Common myeloid progenitor, CD34-positive (primary cell): ENCODE measurements at regions not wholly inside any gene's neighbourhood (a gene's known extent, or its start where the extent isn't known, plus 50 kb on each side); places are given as distances from the start of the nearest gene placed in this dataset.

Source experiments
- CTCF ChIA-PET: fragments of 350-600 bp; sonication (Branson Sonifier 250); formaldehyde crosslinking; loops from one replicate; lab custom pipeline; 2021; ENCODE audit warnings: antibody characterized with exemption; lab: Charles Lee
- POLR2A ChIA-PET: fragments of 350-600 bp; sonication (Branson Sonifier 250); formaldehyde crosslinking; loops from one replicate; lab custom pipeline; 2021; ENCODE audit warnings: antibody characterized with exemption; lab: Charles Lee
- DNase-seq, 3 donors: peaks; one replicate each; pipeline versions ENCODE4 v3.0.0 to v3.0.0-alpha.2; 2013
- H3K27ac ChIP-seq, 2 experiments: 1 replicate in 1 of 2; 2 replicates in 1 of 2; pipeline ENCODE4 v1.7.0; 2013; ENCODE audit warnings: inconsistent platforms in 2 of 2, low read length in 2 of 2, mild to moderate bottlenecking in 2 of 2, low read depth in 1 of 2, moderate library complexity in 1 of 2; ENCODE audit not compliant: severe bottlenecking in 2 of 2, insufficient read depth in 1 of 2, poor library complexity in 1 of 2
- H3K27me3 ChIP-seq, 5 experiments: replicated peaks in 2 of 5; 1 replicate in 3 of 5; 2 replicates in 2 of 5; pipeline versions ENCODE4 v1.6.1 to v1.7.0; 2013; ENCODE audit warnings: low read length in 4 of 5, mild to moderate bottlenecking in 2 of 5, moderate library complexity in 2 of 5, inconsistent platforms in 1 of 5; ENCODE audit not compliant: insufficient read depth in 5 of 5, control insufficient read depth in 4 of 5
- H3K36me3 ChIP-seq, 4 experiments: 1 replicate in 2 of 4; 2 replicates in 2 of 4; pipeline versions ENCODE4 v1.6.1 to v1.7.0; 2013; ENCODE audit warnings: low read length in 3 of 4, control low read depth in 1 of 4, mild to moderate bottlenecking in 1 of 4; ENCODE audit not compliant: control insufficient read depth in 4 of 4, insufficient read depth in 4 of 4
- H3K4me1 ChIP-seq, 4 experiments: 1 replicate in 3 of 4; 2 replicates in 1 of 4; pipeline versions ENCODE4 v1.6.1 to v1.7.1; 2013; ENCODE audit warnings: low read length in 3 of 4, mild to moderate bottlenecking in 3 of 4, control low read depth in 1 of 4, inconsistent platforms in 1 of 4, moderate library complexity in 1 of 4; ENCODE audit not compliant: control insufficient read depth in 4 of 4, insufficient read depth in 4 of 4; ENCODE audit errors: control extremely low read depth in 1 of 4
- H3K4me3 ChIP-seq, 7 experiments: 1 replicate in 4 of 7; 2 replicates in 3 of 7; pipeline versions ENCODE4 v1.5.1 to v1.7.0; 2013; ENCODE audit warnings: mild to moderate bottlenecking in 7 of 7, low read length in 6 of 7, moderate library complexity in 6 of 7, inconsistent platforms in 2 of 7, low read depth in 2 of 7, control low read depth in 1 of 7; ENCODE audit not compliant: insufficient read depth in 4 of 7, control insufficient read depth in 1 of 7; ENCODE audit errors: extremely low read depth in 1 of 7
- H3K9me3 ChIP-seq, 5 experiments: 1 replicate in 4 of 5; 2 replicates in 1 of 5; pipeline versions ENCODE4 v1.6.1 to v1.7.1; 2013; ENCODE audit warnings: low read length in 4 of 5, mild to moderate bottlenecking in 2 of 5, inconsistent platforms in 1 of 5, low read depth in 1 of 5, moderate library complexity in 1 of 5; ENCODE audit not compliant: control insufficient read depth in 4 of 5, insufficient read depth in 2 of 5; ENCODE audit errors: control extremely low read depth in 1 of 5
- WGBS: methylation state at CpG from one replicate; pipeline ENCODE4 v1.1.5; 2013; ENCODE audit not compliant: insufficient coverage; 5-methylcytosine and 5-hydroxymethylcytosine counted together

- no peak overlapping the region for H3K4me3 ChIP-seq
- H3K9me3 ChIP-seq: no peaks in the 10 kb centered on the region
- no peaks in the 10 kb centered on the region for H3K36me3 ChIP-seq
- 62% methylated on average over 10 of the region's 16 CpGs for WGBS
- H3K4me1 ChIP-seq: peaks cover 17 to 35% (median 22%) of the 10 kb centered on the region in 4 experiments
- ChIA-PET POLR2A (no interaction called here), CTCF (no interaction called here)
- H3K27me3 ChIP-seq: peaks cover 0 to 13% (median 3%) of the 10 kb centered on the region in 5 experiments
- no peak overlapping the region for H3K27ac ChIP-seq
- peak in 2 of 3 donors; percentile 65 to 66 for DNase-seq
These were observed 75.1 kb upstream of the MAP4K4 start for GRCh38 chr2:101622210-101623030.

DNA sequence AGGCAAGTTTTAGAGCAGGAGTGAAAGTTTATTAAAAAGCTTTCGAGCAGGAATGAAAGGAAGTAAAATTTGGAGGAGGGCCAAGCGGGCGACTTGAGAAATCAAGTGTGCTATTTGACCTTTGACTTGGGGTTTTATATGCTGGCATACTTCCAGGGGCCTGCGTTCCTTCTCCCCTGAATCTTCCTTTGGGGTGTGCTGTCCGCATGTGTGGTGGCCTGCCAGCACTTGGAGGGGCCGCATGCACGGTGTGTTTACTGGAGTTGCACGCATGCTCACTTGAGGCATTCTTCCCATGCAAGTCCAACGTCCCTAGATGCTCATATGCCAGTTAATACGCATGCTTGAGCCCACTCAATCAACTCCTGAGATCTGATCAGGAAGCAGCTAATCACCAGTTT lies 78.3 kb upstream of the MAP4K4 start:
- WGBS: 19% methylated on average over 9 of the region's 10 CpGs
- POLR2A ChIA-PET: no interaction called here

DNA sequence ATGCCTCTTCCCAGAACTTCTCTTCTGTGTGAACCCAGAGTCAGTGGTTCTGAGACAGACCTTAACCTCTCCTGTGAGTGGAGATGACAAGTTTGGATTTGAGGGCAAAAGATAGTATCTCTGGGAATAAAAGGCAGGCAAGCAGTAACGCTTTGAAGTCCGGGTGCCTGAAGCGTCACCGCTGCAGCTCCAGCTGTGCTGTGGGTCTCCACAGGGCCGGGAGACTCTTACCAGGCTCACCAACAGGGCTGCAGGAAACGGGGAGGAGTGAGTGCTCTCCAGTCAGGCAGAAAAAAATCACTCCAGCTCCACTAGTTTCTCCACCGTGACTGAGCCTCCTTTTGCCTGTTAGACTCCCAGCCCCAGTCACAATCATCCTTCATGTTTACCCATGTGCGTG lies 79.7 kb upstream of the MAP4K4 start:
- ChIA-PET CTCF (interaction anchor here (1.1 kb wide), 1 partner anchor 10 kb away, joined by 4 read pairs; no protein-coding TSS in a partner anchor), POLR2A (no interaction called here)
- Histone ChIP-seq H3K4me1 (peaks cover 7 to 28% (median 19%) of the 10 kb centered on the region in 4 experiments), H3K27ac (no peak overlapping the region), H3K4me3 (no peak overlapping the region), H3K36me3 (no peaks in the 10 kb centered on the region), H3K27me3 (peaks cover 0 to 4% (median 0%) of the 10 kb centered on the region in 5 experiments), H3K9me3 (no peaks in the 10 kb centered on the region)
- 78% methylated on average over 8 of the region's 8 CpGs for WGBS
- DNase-seq: peak in 1 of 3 donors; percentile 17

More for the DNA sequence above, 78.3 kb upstream of the MAP4K4 start:
- Histone ChIP-seq H3K9me3 (no peaks in the 10 kb centered on the region), H3K4me1 (peaks cover 17 to 35% (median 22%) of the 10 kb centered on the region in 4 experiments), H3K27ac (no peak overlapping the region), H3K36me3 (no peaks in the 10 kb centered on the region), H3K4me3 (peak overlapping the region in 3 of 7 experiments; percentile 2 to 45 (median 33)), H3K27me3 (peaks cover 0 to 4% (median 3%) of the 10 kb centered on the region in 5 experiments)
- peak; percentile 29 to 81 (median 75) for DNase-seq
- CTCF ChIA-PET: interaction anchor here (1.1 kb wide), 1 partner anchor 8 kb away, joined by 4 read pairs; no protein-coding TSS in a partner anchor

- H3K4me1 ChIP-seq: peaks cover 7 to 23% (median 14%) of the 10 kb centered on the region in 4 experiments
- no peaks in the 10 kb centered on the region for H3K9me3 ChIP-seq
- peaks cover 0 to 4% (median 1%) of the 10 kb centered on the region in 5 experiments for H3K27me3 ChIP-seq
- no peak overlapping the region for H3K27ac ChIP-seq
- WGBS: 85% methylated on average over 8 of the region's 8 CpGs
- no peak for DNase-seq
- no peaks in the 10 kb centered on the region for H3K36me3 ChIP-seq
- no peak overlapping the region for H3K4me3 ChIP-seq
- CTCF ChIA-PET: interaction anchor here (0.6 to 1.2 kb wide), 2 partner anchors 20 to 152 kb away, joined by 3 read pairs; no protein-coding TSS in a partner anchor
- POLR2A ChIA-PET: no interaction called here
These were observed 80.3 kb upstream of the MAP4K4 start for GRCh38 chr2:101617188-101617587.

DNA sequence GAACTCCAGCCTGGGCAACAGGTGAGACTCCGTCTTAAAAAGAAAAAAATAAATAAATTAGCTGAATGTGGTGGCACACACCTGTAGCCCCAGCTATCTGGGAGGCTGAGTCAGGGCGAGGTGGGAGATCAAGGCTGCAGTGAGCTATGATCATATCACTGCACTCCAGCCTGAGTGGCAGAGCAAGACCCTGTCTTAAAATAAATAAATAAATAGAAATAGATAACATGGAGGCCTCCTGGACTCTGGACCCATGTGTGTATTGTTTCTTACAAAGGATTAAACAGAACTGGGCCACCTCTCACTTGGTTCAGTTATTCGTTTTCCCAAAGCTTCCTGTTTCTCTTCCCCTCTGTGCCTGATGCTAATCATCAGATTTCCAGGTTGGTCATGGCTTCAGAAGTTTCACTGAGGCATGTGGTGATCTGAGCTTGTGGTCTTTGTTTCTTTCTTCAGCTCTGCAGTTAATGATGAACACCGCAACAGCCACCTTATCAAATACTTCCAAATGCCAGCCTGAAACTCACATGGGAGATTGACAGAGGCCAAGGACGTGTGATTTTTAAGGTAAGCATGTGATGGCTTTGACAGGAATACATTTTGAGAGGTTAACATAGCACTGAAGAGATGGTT lies 83.3 kb upstream of the MAP4K4 start:
- H3K27me3 ChIP-seq: peaks cover 0 to 4% (median 0%) of the 10 kb centered on the region in 5 experiments
- CTCF ChIA-PET: interaction anchor here (1.2 to 1.5 kb wide), 3 partner anchors 9 to 183 kb away, joined by 3 read pairs; no protein-coding TSS in a partner anchor
- peaks cover 4 to 11% (median 7%) of the 10 kb centered on the region in 4 experiments for H3K4me1 ChIP-seq
- H3K36me3 ChIP-seq: no peaks in the 10 kb centered on the region
- H3K4me3 ChIP-seq: no peak overlapping the region
- 56% methylated on average over 2 of the region's 5 CpGs for WGBS
- H3K27ac ChIP-seq: no peak overlapping the region
- POLR2A ChIA-PET: no interaction called here
- H3K9me3 ChIP-seq: peaks cover 0 to 2% (median 0%) of the 10 kb centered on the region in 5 experiments
- no peak for DNase-seq

GRCh38 chr2:101613056-101613704 lies 84.3 kb upstream of the MAP4K4 start:
- WGBS: 100% methylated on average over 7 of the region's 15 CpGs
- Histone ChIP-seq H3K4me1 (peaks cover 0 to under 1% (median 0%) of the 10 kb centered on the region in 4 experiments), H3K4me3 (no peak overlapping the region), H3K9me3 (peaks cover 0 to 2% (median 0%) of the 10 kb centered on the region in 5 experiments), H3K36me3 (no peaks in the 10 kb centered on the region), H3K27ac (no peak overlapping the region), H3K27me3 (peaks cover 0 to 4% (median 0%) of the 10 kb centered on the region in 5 experiments)
- CTCF ChIA-PET: interaction anchor here (1.4 kb wide), 1 partner anchor 12 kb away, joined by 3 read pairs; no protein-coding TSS in a partner anchor
- POLR2A ChIA-PET: no interaction called here
- no peak for DNase-seq
